Common myeloid progenitor, CD34-positive (primary cell): ENCODE measurements at regions not wholly inside any gene's neighbourhood (a gene's known extent, or its start where the extent isn't known, plus 50 kb on each side); places are given as distances from the start of the nearest gene placed in this dataset.

ENCODE experiments used
- CTCF ChIA-PET: fragments of 350-600 bp; sonication (Branson Sonifier 250); formaldehyde crosslinking; loops from one replicate; lab custom pipeline; 2021; ENCODE audit warnings: antibody characterized with exemption; lab: Charles Lee
- POLR2A ChIA-PET: fragments of 350-600 bp; sonication (Branson Sonifier 250); formaldehyde crosslinking; loops from one replicate; lab custom pipeline; 2021; ENCODE audit warnings: antibody characterized with exemption; lab: Charles Lee
- DNase-seq, 3 donors: peaks; one replicate each; pipeline versions ENCODE4 v3.0.0 to v3.0.0-alpha.2; 2013
- H3K27ac ChIP-seq, 2 experiments: 1 replicate in 1 of 2; 2 replicates in 1 of 2; pipeline ENCODE4 v1.7.0; 2013; ENCODE audit warnings: inconsistent platforms in 2 of 2, low read length in 2 of 2, mild to moderate bottlenecking in 2 of 2, low read depth in 1 of 2, moderate library complexity in 1 of 2; ENCODE audit not compliant: severe bottlenecking in 2 of 2, insufficient read depth in 1 of 2, poor library complexity in 1 of 2
- H3K27me3 ChIP-seq, 5 experiments: replicated peaks in 2 of 5; 1 replicate in 3 of 5; 2 replicates in 2 of 5; pipeline versions ENCODE4 v1.6.1 to v1.7.0; 2013; ENCODE audit warnings: low read length in 4 of 5, mild to moderate bottlenecking in 2 of 5, moderate library complexity in 2 of 5, inconsistent platforms in 1 of 5; ENCODE audit not compliant: insufficient read depth in 5 of 5, control insufficient read depth in 4 of 5
- H3K36me3 ChIP-seq, 4 experiments: 1 replicate in 2 of 4; 2 replicates in 2 of 4; pipeline versions ENCODE4 v1.6.1 to v1.7.0; 2013; ENCODE audit warnings: low read length in 3 of 4, control low read depth in 1 of 4, mild to moderate bottlenecking in 1 of 4; ENCODE audit not compliant: control insufficient read depth in 4 of 4, insufficient read depth in 4 of 4
- H3K4me1 ChIP-seq, 4 experiments: 1 replicate in 3 of 4; 2 replicates in 1 of 4; pipeline versions ENCODE4 v1.6.1 to v1.7.1; 2013; ENCODE audit warnings: low read length in 3 of 4, mild to moderate bottlenecking in 3 of 4, control low read depth in 1 of 4, inconsistent platforms in 1 of 4, moderate library complexity in 1 of 4; ENCODE audit not compliant: control insufficient read depth in 4 of 4, insufficient read depth in 4 of 4; ENCODE audit errors: control extremely low read depth in 1 of 4
- H3K4me3 ChIP-seq, 7 experiments: 1 replicate in 4 of 7; 2 replicates in 3 of 7; pipeline versions ENCODE4 v1.5.1 to v1.7.0; 2013; ENCODE audit warnings: mild to moderate bottlenecking in 7 of 7, low read length in 6 of 7, moderate library complexity in 6 of 7, inconsistent platforms in 2 of 7, low read depth in 2 of 7, control low read depth in 1 of 7; ENCODE audit not compliant: insufficient read depth in 4 of 7, control insufficient read depth in 1 of 7; ENCODE audit errors: extremely low read depth in 1 of 7
- H3K9me3 ChIP-seq, 5 experiments: 1 replicate in 4 of 5; 2 replicates in 1 of 5; pipeline versions ENCODE4 v1.6.1 to v1.7.1; 2013; ENCODE audit warnings: low read length in 4 of 5, mild to moderate bottlenecking in 2 of 5, inconsistent platforms in 1 of 5, low read depth in 1 of 5, moderate library complexity in 1 of 5; ENCODE audit not compliant: control insufficient read depth in 4 of 5, insufficient read depth in 2 of 5; ENCODE audit errors: control extremely low read depth in 1 of 5
- WGBS: methylation state at CpG from one replicate; pipeline ENCODE4 v1.1.5; 2013; ENCODE audit not compliant: insufficient coverage; 5-methylcytosine and 5-hydroxymethylcytosine counted together

GRCh38 chr1:238153939-238154338 is 263.2 kb upstream of the ZP4 start:
- Histone ChIP-seq H3K36me3 (no peaks in the 10 kb centered on the region), H3K4me3 (no peak overlapping the region), H3K27me3 (no peaks in the 10 kb centered on the region), H3K27ac (no peak overlapping the region), H3K4me1 (no peaks in the 10 kb centered on the region), H3K9me3 (peaks cover 0 to 1% (median 0%) of the 10 kb centered on the region in 5 experiments)
- no peak for DNase-seq
- CTCF ChIA-PET: no interaction called here
- WGBS: 100% methylated on average over 2 of the region's 3 CpGs
- POLR2A ChIA-PET: no interaction called here

DNA sequence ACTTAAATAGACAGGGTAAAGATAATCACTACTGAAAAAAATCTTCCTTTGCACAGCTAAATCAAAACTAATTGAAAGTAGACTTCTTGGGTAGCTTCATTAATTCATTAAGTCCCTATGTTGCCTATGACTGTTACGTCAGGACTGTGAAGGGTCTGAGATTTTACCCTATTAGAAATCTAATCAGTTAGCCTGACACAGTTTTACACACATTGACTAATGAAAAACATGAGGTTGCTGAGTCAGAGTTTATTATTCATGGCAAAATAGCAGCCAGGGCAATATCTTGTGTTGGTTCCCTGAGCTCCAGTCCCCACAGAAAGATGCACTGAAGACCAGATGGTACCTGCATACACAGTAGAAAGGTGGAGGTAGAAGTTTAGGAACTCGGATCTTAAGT is 262.5 kb upstream of the ZP4 start:
- ChIA-PET CTCF (interaction anchor here (1.4 kb wide), 1 partner anchor 14 kb away, joined by 3 read pairs; no protein-coding TSS in a partner anchor), POLR2A (no interaction called here)
- DNase-seq: no peak
- Histone ChIP-seq H3K27me3 (no peaks in the 10 kb centered on the region), H3K36me3 (no peaks in the 10 kb centered on the region), H3K4me1 (no peaks in the 10 kb centered on the region), H3K4me3 (no peak overlapping the region), H3K9me3 (no peaks in the 10 kb centered on the region), H3K27ac (no peak overlapping the region)
- WGBS: no CpG with 5 or more reads among the region's 2 CpGs

GRCh38 chr1:238152119-238152518 is 261.4 kb upstream of the ZP4 start:
- Histone ChIP-seq H3K9me3 (no peaks in the 10 kb centered on the region), H3K4me1 (no peaks in the 10 kb centered on the region), H3K4me3 (no peak overlapping the region), H3K36me3 (no peaks in the 10 kb centered on the region), H3K27ac (no peak overlapping the region), H3K27me3 (no peaks in the 10 kb centered on the region)
- WGBS: 100% methylated on average over 2 of the region's 2 CpGs
- DNase-seq: no peak
- CTCF ChIA-PET: interaction anchor here (1.4 kb wide), 1 partner anchor 15 kb away, joined by 3 read pairs; no protein-coding TSS in a partner anchor
- POLR2A ChIA-PET: no interaction called here

DNA sequence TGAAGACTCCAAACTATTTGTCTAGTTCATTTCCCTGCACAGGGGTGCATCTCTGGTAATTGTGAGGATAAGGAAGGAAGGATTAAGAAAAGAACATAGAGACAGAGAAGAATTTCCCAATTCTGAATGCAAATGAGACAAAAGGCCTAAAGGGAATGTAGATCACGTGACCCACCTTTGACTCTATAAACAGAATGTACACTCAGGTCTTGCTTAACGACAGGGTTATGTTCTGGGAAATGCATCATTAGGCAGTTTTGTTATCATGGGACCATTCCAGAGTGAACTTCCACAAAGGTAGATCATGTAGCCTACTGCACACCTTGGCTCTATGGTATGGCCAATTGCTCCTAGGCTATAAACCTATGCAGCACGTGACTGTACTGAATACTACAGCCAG is 252.3 kb upstream of the ZP4 start:
- no peaks in the 10 kb centered on the region for H3K36me3 ChIP-seq
- DNase-seq: no peak
- H3K9me3 ChIP-seq: no peaks in the 10 kb centered on the region
- no peak overlapping the region for H3K27ac ChIP-seq
- WGBS: 100% methylated on average over 2 of the region's 3 CpGs
- no peaks in the 10 kb centered on the region for H3K27me3 ChIP-seq
- no peaks in the 10 kb centered on the region for H3K4me1 ChIP-seq
- no peak overlapping the region for H3K4me3 ChIP-seq
- POLR2A ChIA-PET: no interaction called here
- CTCF ChIA-PET: no interaction called here

DNA sequence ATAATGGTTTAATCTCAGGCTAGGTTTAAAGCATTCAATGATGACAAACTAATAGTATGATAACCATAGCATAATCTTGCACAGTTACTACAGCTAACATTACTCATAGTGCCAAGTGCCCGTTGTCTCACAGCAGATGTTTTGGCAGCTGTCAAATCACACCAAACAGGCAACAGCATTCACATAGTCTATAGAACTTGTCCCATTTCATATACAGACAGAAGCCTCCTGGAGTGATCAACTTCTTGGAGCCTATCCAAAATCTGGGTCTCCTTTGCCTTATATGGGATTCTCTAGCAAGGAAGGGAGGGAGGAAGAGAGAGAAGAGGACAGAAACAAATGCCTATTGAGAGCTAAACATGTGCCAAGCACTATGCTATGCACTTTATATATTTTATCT is 250.6 kb upstream of the ZP4 start:
- ChIA-PET POLR2A (no interaction called here), CTCF (no interaction called here)
- H3K9me3 ChIP-seq: no peaks in the 10 kb centered on the region
- no peaks in the 10 kb centered on the region for H3K4me1 ChIP-seq
- no peak overlapping the region for H3K27ac ChIP-seq
- no peaks in the 10 kb centered on the region for H3K27me3 ChIP-seq
- DNase-seq: no peak
- no peak overlapping the region for H3K4me3 ChIP-seq
- WGBS: 100% methylated on average over 1 of the region's 1 CpG
- no peaks in the 10 kb centered on the region for H3K36me3 ChIP-seq

- Histone ChIP-seq H3K27ac (no peak overlapping the region), H3K4me1 (no peaks in the 10 kb centered on the region), H3K27me3 (no peaks in the 10 kb centered on the region), H3K4me3 (no peak overlapping the region), H3K36me3 (no peaks in the 10 kb centered on the region), H3K9me3 (no peaks in the 10 kb centered on the region)
- 100% methylated on average over 1 of the region's 2 CpGs for WGBS
- DNase-seq: no peak
- ChIA-PET POLR2A (no interaction called here), CTCF (interaction anchor here (1.1 kb wide), 1 partner anchor 12 kb away, joined by 3 read pairs; no protein-coding TSS in a partner anchor)
These were observed 249.0 kb upstream of the ZP4 start for GRCh38 chr1:238139713-238140112.

DNA sequence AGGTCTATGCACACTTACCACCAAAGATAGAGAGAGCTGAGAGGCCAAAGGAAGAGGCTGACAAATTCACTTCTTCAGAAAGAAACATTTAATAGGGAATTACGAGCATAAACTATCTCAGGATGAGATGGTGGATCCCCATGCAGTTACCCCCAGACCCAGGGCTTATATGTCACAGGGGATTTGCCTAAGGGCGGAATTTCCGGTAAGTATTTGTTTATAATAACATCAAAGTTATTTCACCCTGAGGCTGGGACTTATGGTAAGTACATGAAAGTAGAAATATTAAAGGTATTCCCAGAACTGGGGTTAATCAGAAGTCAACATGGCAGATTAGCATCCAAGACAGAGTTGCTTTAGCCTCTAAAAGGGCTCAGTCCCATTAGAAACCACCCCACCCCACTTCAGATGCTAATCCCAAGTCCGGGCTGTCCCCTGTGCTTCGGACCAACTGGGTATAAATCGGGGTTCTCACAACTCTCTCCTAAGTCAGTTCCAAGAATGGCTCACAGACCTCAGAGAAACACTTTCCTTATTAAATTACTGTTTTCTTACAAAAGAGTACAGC is 247.4 kb upstream of the ZP4 start:
- no peak overlapping the region for H3K27ac ChIP-seq

More for the DNA sequence above, 247.4 kb upstream of the ZP4 start:
- DNase-seq: no peak
- no peaks in the 10 kb centered on the region for H3K36me3 ChIP-seq
- H3K4me3 ChIP-seq: no peak overlapping the region
- H3K27me3 ChIP-seq: no peaks in the 10 kb centered on the region
- no peaks in the 10 kb centered on the region for H3K4me1 ChIP-seq
- POLR2A ChIA-PET: no interaction called here
- no peaks in the 10 kb centered on the region for H3K9me3 ChIP-seq
- CTCF ChIA-PET: no interaction called here
- WGBS: 100% methylated on average over 4 of the region's 6 CpGs
